Body of pancreas (tissue), 4 donors: ENCODE measurements at regions not wholly inside any gene's neighbourhood (a gene's known extent, or its start where the extent isn't known, plus 50 kb on each side); places are given as distances from the start of the nearest gene placed in this dataset.

ENCODE experiments used
- CTCF ChIP-seq, 7 experiments: fragments of 450-650 bp in 4 of 7; fragments of 200-600 bp in 3 of 7; sonication (generic) in 3 of 7; IDR thresholded peaks; one replicate each; pipeline ENCODE4 v1.5.1; 2016 to 2019; ENCODE audit warnings: antibody characterized with exemption in 7 of 7
- POLR2A ChIP-seq, 3 donors: fragments of 450-650 bp; IDR thresholded peaks; one replicate each; pipeline ENCODE4 v1.6.1; 2016; ENCODE audit warnings: antibody characterized with exemption in 3 of 3, mild to moderate bottlenecking in 2 of 3

- no peak for TF ChIP-seq POLR2A (IDR thresholded peaks at IDR 0.05)
- no peak for TF ChIP-seq CTCF (IDR thresholded peaks at IDR 0.05)
Observed at GRCh38 chr19:31903979-31904378, 441.4 kb upstream of the ZNF507 start.
